ENCODE measurements at regions not wholly inside any gene's neighbourhood (a gene's known extent, or its start where the extent isn't known, plus 50 kb on each side); places are given as distances from the start of the nearest gene placed in this dataset.

GRCh38 chr12:127656266-127656665 lies 610.7 kb upstream of the TMEM132C start:
- TF ChIP-seq POLR2AphosphoS5 (IDR thresholded peaks at IDR 0.05; ENCODE audit: insufficient read depth, low read depth, low read length) = no peak
- TF ChIP-seq POLR2A (IDR thresholded peaks at IDR 0.05; ENCODE audit: low read depth, low read length) = no peak
- TF ChIP-seq CTCF (IDR thresholded peaks at IDR 0.05; ENCODE audit: extremely low read depth in 1 of 2, insufficient read depth in 1 of 2, low read depth in 1 of 2, low read length in 2 of 2) = no peak
- TF ChIP-seq EZH2 (IDR thresholded peaks at IDR 0.05; ENCODE audit: borderline replicate concordance, low read depth, low read length, severe bottlenecking) = no peak
- no peak for TF ChIP-seq MAX (IDR thresholded peaks at IDR 0.05; ENCODE audit: insufficient read depth, insufficient read length)
- TF ChIP-seq JUN (IDR thresholded peaks at IDR 0.05; ENCODE audit: borderline replicate concordance, insufficient read depth, insufficient read length, low read depth) = no peak
- no peak for TF ChIP-seq FOS (IDR thresholded peaks at IDR 0.05; ENCODE audit: borderline replicate concordance, insufficient read depth, low read length)
- no peak for TF ChIP-seq MYC (IDR thresholded peaks at IDR 0.05; ENCODE audit: low read depth, low read length)

All from endothelial cell of umbilical vein (primary cell).